Heart right ventricle (tissue), 16 donors: ENCODE measurements at regions not wholly inside any gene's neighbourhood (a gene's known extent, or its start where the extent isn't known, plus 50 kb on each side); places are given as distances from the start of the nearest gene placed in this dataset.

Source experiments
- ATAC-seq, 8 donors: fragments of 200-7000 bp; cut with Tn5 transposase; one replicate each; pipeline ENCODE4 v1.9.1; 2020; ENCODE audit warnings: mild to moderate bottlenecking in 8 of 8, moderate library complexity in 8 of 8, moderate number of reproducible peaks in 1 of 8
- DNase-seq, 2 donors: peaks; one replicate each; pipeline ENCODE4 v3.0.0-alpha.2; 2020
- H3K27ac ChIP-seq, 10 donors: fragments of 200-600 bp; sonication (generic) in 2 of 10; one replicate each; pipeline versions ENCODE4 v1.5.0 to v1.8.0; 2020 to 2022; ENCODE audit warnings: mild to moderate bottlenecking in 3 of 10
- H3K27me3 ChIP-seq, 7 donors: fragments of 200-600 bp; one replicate each; pipeline ENCODE4 v1.8.0; 2021 to 2022; ENCODE audit warnings: mild to moderate bottlenecking in 2 of 7
- H3K36me3 ChIP-seq, 9 donors: fragments of 200-600 bp; sonication (generic) in 1 of 9; one replicate each; pipeline versions ENCODE4 v1.5.0 to v1.8.0; 2020 to 2022; ENCODE audit warnings: mild to moderate bottlenecking in 2 of 9
- H3K4me1 ChIP-seq, 9 donors: fragments of 200-600 bp; sonication (generic) in 1 of 9; one replicate each; pipeline versions ENCODE4 v1.5.0 to v1.8.0; 2020 to 2022; ENCODE audit warnings: mild to moderate bottlenecking in 4 of 9
- H3K4me3 ChIP-seq, 10 donors: fragments of 200-600 bp; sonication (generic) in 2 of 10; one replicate each; pipeline versions ENCODE4 v1.5.0 to v1.8.0; 2020 to 2022; ENCODE audit warnings: mild to moderate bottlenecking in 7 of 10, moderate library complexity in 2 of 10
- H3K9me3 ChIP-seq, 11 donors: fragments of 200-600 bp in 10 of 11; sonication (generic) in 2 of 11; one replicate each; pipeline versions ENCODE4 v1.5.0 to v1.8.0; 2013 to 2022; ENCODE audit warnings: mild to moderate bottlenecking in 2 of 11, control low read depth in 1 of 11, moderate library complexity in 1 of 11
- whole genome bisulfite sequencing, 2 donors: extraction: QIAGEN DNeasy Blood & Tissue Kit; methylation state at CpG; one replicate each; pipeline ENCODE4 v1.1.7; 2013; ENCODE audit warnings: inconsistent platforms in 1 of 2; 5-methylcytosine and 5-hydroxymethylcytosine counted together
- intact Hi-C, 10 donors: fragments of 100-400 bp; cut with DNase I; formaldehyde crosslinking; loops; one replicate each; pipeline versions ENCODE4 v1.11.1 to v1.14.2; 2022
- TF ChIP-seq, protein P1 (sequence below), 9 donors: fragments of 200-600 bp; sonication (generic) in 2 of 9; IDR thresholded peaks; one replicate each; pipeline versions ENCODE4 v1.5.0 to v1.8.0; 2021 to 2022; ENCODE audit warnings: antibody characterized with exemption in 9 of 9, mild to moderate bottlenecking in 5 of 9, moderate library complexity in 1 of 9
- donor health status: Arrhythmogenic right ventricular cardiomyopathy.
- donor health status: ischemic (EF 13 %, LVEDD 7.1; RV severe dilation, severe dysfunction).
- donor health status: healthy with polysubstance abuse.
- donor health status: DM: no; HTN: yes; CAD: no.
- donor health status: DM: no; HTN: no; CAD: no.
- donor health status: ischemic (EF 25% LVEDD 6.9; RV normal size, moderate dysfunction).
- donor health status: ischemic (EF 25% LVEDD 5.7; RV mildly dilated, moderate dysfunction).
- donor health status: healthy.
- donor health status: DM: yes; HTN: yes; CAD: no.
- donor health status: Ischemic cardiomyopathy.
- donor health status: ischemic (EF 35%, LVEDD 5.7; RV mildly dilated, moderate dysfunction).
- donor health status: nonischemic (EF 11% LVEDD 7.7; RV severe dilation, severe dysfunction).
- donor health status: DM: yes; HTN: yes; CAD: no.
- donor health status: PGD.
- donor health status: ischemic (EF 29% LVEDD 5.4; RV normal size, mild dysfunction).
- donor health status: nonischemic (EF 23%, LVEDD 6.1; RV moderate dilation, normal function).

DNA sequence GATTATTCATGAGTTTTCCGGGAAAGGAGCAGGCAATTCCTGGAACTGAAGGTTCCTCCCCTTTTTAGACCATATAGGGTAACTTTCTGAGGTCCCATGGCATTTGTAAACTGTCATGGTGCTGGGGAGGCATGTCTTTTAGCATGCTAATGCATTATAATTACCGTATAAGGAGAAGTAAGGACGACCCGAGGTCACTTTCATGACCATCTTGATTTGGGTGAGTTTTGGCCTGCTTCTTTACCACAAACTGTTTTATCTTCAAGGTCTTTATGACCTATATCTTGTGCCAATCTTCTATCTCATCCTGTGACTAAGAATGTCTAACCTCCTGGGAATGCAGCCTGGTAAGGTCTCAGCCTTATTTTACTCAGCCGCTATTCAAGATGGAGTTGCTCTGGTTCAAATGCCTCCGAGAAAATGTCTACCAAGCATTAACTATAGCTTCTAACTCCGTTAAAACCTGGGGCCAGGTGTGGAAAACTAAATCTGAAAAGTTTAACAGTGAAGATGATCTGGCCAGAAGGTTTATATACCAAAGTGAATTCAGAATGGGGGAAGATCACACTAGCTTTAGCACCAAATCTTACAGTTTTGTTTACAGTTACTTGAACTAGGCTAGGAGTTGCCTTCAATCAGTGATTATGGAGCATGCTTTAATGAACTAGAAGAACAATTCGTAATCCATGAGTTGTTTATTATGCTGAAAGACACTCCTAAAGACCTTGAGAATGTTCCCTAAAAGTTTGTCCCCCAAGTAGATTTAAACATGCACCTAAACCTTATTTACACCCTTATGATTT, 80.0 kb upstream of the TOP1 start:
- 82 to 83% methylated on average over 8 of the region's 8 CpGs for WGBS, 2 donors
- Histone ChIP-seq H3K4me1 (peaks cover 0 to 5% (median 0%) of the 10 kb centered on the region in 9 donors), H3K9me3 (peaks cover 0 to under 1% (median 0%) of the 10 kb centered on the region in 11 donors), H3K36me3 (no peaks in the 10 kb centered on the region), H3K4me3 (no peak overlapping the region), H3K27me3 (peaks cover 0 to 39% (median 27%) of the 10 kb centered on the region in 7 donors), H3K27ac (no peak overlapping the region)
- ATAC-seq = no peak
- TF ChIP-seq, protein P1, sequence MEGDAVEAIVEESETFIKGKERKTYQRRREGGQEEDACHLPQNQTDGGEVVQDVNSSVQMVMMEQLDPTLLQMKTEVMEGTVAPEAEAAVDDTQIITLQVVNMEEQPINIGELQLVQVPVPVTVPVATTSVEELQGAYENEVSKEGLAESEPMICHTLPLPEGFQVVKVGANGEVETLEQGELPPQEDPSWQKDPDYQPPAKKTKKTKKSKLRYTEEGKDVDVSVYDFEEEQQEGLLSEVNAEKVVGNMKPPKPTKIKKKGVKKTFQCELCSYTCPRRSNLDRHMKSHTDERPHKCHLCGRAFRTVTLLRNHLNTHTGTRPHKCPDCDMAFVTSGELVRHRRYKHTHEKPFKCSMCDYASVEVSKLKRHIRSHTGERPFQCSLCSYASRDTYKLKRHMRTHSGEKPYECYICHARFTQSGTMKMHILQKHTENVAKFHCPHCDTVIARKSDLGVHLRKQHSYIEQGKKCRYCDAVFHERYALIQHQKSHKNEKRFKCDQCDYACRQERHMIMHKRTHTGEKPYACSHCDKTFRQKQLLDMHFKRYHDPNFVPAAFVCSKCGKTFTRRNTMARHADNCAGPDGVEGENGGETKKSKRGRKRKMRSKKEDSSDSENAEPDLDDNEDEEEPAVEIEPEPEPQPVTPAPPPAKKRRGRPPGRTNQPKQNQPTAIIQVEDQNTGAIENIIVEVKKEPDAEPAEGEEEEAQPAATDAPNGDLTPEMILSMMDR (IDR thresholded peaks at IDR 0.05) = no peak
- intact Hi-C loops = loop anchor here in 7 of 10 donors (5.0 to 10.0 kb wide), 6 partner anchors 144 to 1681 kb away; no protein-coding TSS in a partner anchor
- no peak for DNase-seq

GRCh38 chr20:40949346-40949745, 79.3 kb upstream of the TOP1 start:
- no peak overlapping the region for H3K27ac ChIP-seq
- H3K4me1 ChIP-seq = peaks cover 0 to under 1% (median 0%) of the 10 kb centered on the region in 9 donors
- WGBS, 2 donors = 79 to 88% methylated on average over 2 of the region's 2 CpGs
- no peak for ATAC-seq
- H3K36me3 ChIP-seq = no peaks in the 10 kb centered on the region
- TF ChIP-seq, protein P1 (IDR thresholded peaks at IDR 0.05) = no peak
- H3K9me3 ChIP-seq = peaks cover 0 to 6% (median 0%) of the 10 kb centered on the region in 11 donors
- DNase-seq = no peak
- intact Hi-C loops = loop anchor here in 7 of 10 donors (5.0 to 10.0 kb wide), 6 partner anchors 145 to 1682 kb away; no protein-coding TSS in a partner anchor
- peaks cover 0 to 43% (median 27%) of the 10 kb centered on the region in 7 donors for H3K27me3 ChIP-seq
- no peak overlapping the region for H3K4me3 ChIP-seq

DNA sequence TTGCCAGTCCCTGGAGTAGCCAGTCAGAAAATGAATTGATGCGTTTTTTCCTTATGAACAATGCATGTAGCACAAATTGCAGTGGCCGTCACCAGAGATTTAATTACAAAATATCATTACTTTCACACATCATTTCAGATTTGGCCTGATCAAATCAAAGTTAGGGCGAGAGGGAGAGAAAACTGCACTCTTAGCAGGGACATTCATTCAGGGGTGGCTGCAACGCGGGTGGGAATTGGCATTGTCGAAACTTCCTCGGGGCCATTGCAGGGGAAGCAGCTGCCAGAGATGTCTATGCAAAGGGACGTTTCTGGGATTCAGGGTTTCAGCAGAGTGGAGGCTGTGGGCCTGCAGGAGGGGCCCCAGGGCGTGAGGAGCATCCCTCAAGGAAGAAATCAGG, 76.5 kb upstream of the TOP1 start:
- H3K9me3 ChIP-seq = peaks cover 0 to 6% (median 0%) of the 10 kb centered on the region in 11 donors
- intact Hi-C loops = loop anchor here in 3 of 10 donors (10.0 kb wide), 4 partner anchors 147 to 1837 kb away; no protein-coding TSS in a partner anchor
- peaks cover 0 to 6% (median 0%) of the 10 kb centered on the region in 9 donors for H3K4me1 ChIP-seq
- H3K4me3 ChIP-seq = no peak overlapping the region
- peaks cover 0 to 44% (median 24%) of the 10 kb centered on the region in 7 donors for H3K27me3 ChIP-seq
- TF ChIP-seq, protein P1 (IDR thresholded peaks at IDR 0.05) = no peak
- 50 to 61% methylated on average over 9 of the region's 9 CpGs for WGBS, 2 donors
- DNase-seq = no peak
- H3K36me3 ChIP-seq = no peaks in the 10 kb centered on the region
- ATAC-seq = no peak
- H3K27ac ChIP-seq = no peak overlapping the region

- intact Hi-C loops = loop anchor here in 3 of 10 donors (10.0 kb wide), 4 partner anchors 149 to 1839 kb away; no protein-coding TSS in a partner anchor
- Histone ChIP-seq H3K27ac (no peak overlapping the region), H3K27me3 (peaks cover 0 to 35% (median 18%) of the 10 kb centered on the region in 7 donors), H3K9me3 (peaks cover 0 to 6% (median 0%) of the 10 kb centered on the region in 11 donors), H3K4me3 (no peak overlapping the region), H3K4me1 (peaks cover 0 to 6% (median 0%) of the 10 kb centered on the region in 9 donors), H3K36me3 (no peaks in the 10 kb centered on the region)
- ATAC-seq (no peak), DNase-seq (no peak)
- TF ChIP-seq, protein P1 (IDR thresholded peaks at IDR 0.05) = no peak
- WGBS, 2 donors = 80 to 84% methylated on average over 2 of the region's 2 CpGs
Observed at GRCh38 chr20:40953416-40953815, 75.2 kb upstream of the TOP1 start.
